Cardiac fibroblast (primary cell): ENCODE measurements at regions not wholly inside any gene's neighbourhood (a gene's known extent, or its start where the extent isn't known, plus 50 kb on each side); places are given as distances from the start of the nearest gene placed in this dataset.
"Not testable (repeated sequence)": the region's sequence is repeated elsewhere in the genome, so short reads cannot be mapped to it uniquely, and the experiment has no call there.

Experiments
- DNase-seq, 2 donors: peaks; one replicate each; pipeline versions ENCODE4 v3.0.0 to v3.0.0-alpha.2; 2010; ENCODE audit warnings: low read depth in 2 of 2
- H3K4me3 ChIP-seq, 2 donors: replicated peaks in 1 of 2; 1 replicate in 1 of 2; 2 replicates in 1 of 2; pipeline ENCODE4 v1.5.1; 2011; ENCODE audit warnings: low read depth in 2 of 2, low read length in 2 of 2, mild to moderate bottlenecking in 2 of 2, moderate library complexity in 1 of 2
- CTCF ChIP-seq: IDR thresholded peaks from one replicate; pipeline ENCODE4 v1.5.1; 2011; ENCODE audit warnings: low read depth, mild to moderate bottlenecking, low read length, inconsistent platforms

DNA sequence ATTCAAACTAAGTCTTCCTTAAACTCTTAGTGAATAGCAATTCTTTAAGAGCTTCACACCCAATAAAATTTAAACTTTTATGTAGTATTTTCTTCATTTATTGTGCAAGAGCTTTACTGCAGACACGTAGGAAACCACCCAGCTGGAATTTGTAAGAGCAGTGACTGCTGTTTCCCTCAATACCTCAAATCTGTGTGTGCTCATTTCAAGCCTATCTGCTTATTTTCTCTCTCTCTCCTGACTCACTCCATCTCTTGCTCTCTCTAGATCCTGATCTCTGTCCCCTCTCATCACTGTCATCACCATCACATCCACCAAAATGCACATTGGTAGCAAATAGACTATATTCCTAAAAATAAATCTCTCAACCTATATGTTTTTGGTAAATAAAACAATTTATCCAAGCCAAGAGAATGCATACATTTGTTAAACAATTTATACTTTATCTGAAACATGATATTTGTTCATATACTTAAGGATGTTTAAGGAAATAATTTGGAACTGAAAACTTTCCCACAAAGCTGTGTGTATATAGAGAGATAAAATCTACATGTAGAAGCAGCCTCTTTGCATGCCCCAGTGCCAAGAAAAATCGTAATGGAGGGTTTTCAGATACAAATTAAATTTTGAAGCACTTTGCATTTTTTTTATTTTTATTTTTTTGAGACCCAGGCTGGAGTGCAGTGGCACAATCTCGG, 273.0 kb downstream of the TFAP2A start:
- no peak overlapping the region for H3K4me3 ChIP-seq
- TF ChIP-seq CTCF, result no peak
- peak in 1 of 2 donors; percentile 3 for DNase-seq

GRCh38 chr6:10140824-10141223, 274.1 kb downstream of the TFAP2A start:
- no peak for TF ChIP-seq CTCF
- no peak overlapping the region for H3K4me3 ChIP-seq
- DNase-seq, result peak; percentile 5 to 11

DNA sequence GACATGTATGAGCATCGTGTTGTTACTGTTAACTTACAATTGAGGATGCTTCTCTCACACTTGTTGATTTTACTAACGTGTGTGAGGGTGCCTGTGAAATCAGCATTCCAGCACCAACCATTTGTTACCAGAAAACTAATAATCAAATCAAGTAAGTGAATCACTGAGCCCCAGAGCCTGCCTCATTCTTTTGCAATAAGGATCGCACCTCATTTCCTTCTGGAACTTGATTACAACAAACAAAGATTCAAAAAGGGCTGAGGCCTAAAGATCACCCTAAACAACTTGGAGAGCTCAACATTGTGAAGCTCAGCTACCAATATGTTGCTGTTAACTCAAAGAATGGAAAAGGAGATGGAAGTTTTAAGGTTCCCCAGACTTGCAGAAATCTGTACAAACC, 274.7 kb downstream of the TFAP2A start:
- no peak for TF ChIP-seq CTCF
- no peak for DNase-seq
- no peak overlapping the region for H3K4me3 ChIP-seq

DNA sequence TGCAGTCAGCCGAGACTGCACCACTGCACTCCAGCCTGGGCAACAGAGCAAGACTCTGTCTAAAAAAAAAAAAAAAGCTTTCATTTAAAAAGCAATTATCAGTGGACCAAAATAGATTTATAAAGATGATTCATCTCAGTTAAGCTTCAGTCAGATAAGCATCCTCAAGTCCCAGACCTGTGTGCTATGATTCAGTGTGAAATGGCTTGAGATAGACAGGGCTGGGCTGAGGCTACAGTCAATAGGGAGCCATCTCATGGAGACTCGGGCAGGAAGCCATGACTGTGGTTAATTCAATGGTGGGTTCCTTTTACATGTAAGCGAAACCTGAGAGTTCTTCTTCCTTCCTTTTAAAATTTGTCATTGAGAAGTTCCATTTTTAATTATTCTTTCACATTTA, 276.0 kb downstream of the TFAP2A start:
- no peak for DNase-seq
- no peak for TF ChIP-seq CTCF
- H3K4me3 ChIP-seq, result no peak overlapping the region

GRCh38 chr6:10136636-10137035, 278.2 kb downstream of the TFAP2A start:
- TF ChIP-seq CTCF, result no peak
- DNase-seq, result no peak
- H3K4me3 ChIP-seq, result no peak overlapping the region

- DNase-seq, H3K4me3 ChIP-seq: not testable (repeated sequence)
Measured at GRCh38 chr6:10134185-10134584, 280.7 kb downstream of the TFAP2A start.

- TF ChIP-seq CTCF, result no peak
- no peak overlapping the region for H3K4me3 ChIP-seq
- no peak for DNase-seq
Measured at GRCh38 chr6:10128721-10129120, 286.2 kb downstream of the TFAP2A start.
